H9 (cell line): ENCODE measurements at regions not wholly inside any gene's neighbourhood (a gene's known extent, or its start where the extent isn't known, plus 50 kb on each side); places are given as distances from the start of the nearest gene placed in this dataset.

Source experiments
- DNase-seq: peaks from one replicate; pipeline ENCODE4 v3.0.0-alpha.2; 2017
- H2AFZ ChIP-seq: one replicate; pipeline ENCODE4 v1.6.1; 2013; ENCODE audit warnings: mild to moderate bottlenecking, low read length, control low read depth, moderate library complexity
- H2AK5ac ChIP-seq: 2 replicates; pipeline ENCODE4 v1.6.1; 2013; ENCODE audit warnings: low read length, control low read depth, mixed read lengths; ENCODE audit not compliant: insufficient read length
- H2BK120ac ChIP-seq: one replicate; pipeline ENCODE4 v1.6.1; 2013; ENCODE audit warnings: low read depth, mild to moderate bottlenecking, low read length, control low read depth, inconsistent platforms; ENCODE audit not compliant: poor library complexity, severe bottlenecking
- H2BK12ac ChIP-seq: 2 replicates; pipeline ENCODE4 v1.6.1; 2013; ENCODE audit warnings: low read length, control low read depth, mixed read lengths, low read depth; ENCODE audit not compliant: insufficient read length
- H2BK15ac ChIP-seq: 2 replicates; pipeline ENCODE4 v1.6.1; 2013; ENCODE audit warnings: low read depth, low read length, control low read depth
- H2BK20ac ChIP-seq: one replicate; pipeline ENCODE4 v1.6.1; 2013; ENCODE audit warnings: low read depth, mild to moderate bottlenecking, low read length, control low read depth, inconsistent platforms; ENCODE audit not compliant: poor library complexity, severe bottlenecking
- H2BK5ac ChIP-seq: 2 replicates; pipeline ENCODE4 v1.6.1; 2013; ENCODE audit warnings: low read length, control low read depth, mixed read lengths; ENCODE audit not compliant: insufficient read length
- H3K14ac ChIP-seq: 2 replicates; pipeline ENCODE4 v1.6.1; 2013; ENCODE audit warnings: low read length, control low read depth; ENCODE audit not compliant: insufficient read depth
- H3K18ac ChIP-seq: 2 replicates; pipeline ENCODE4 v1.6.1; 2013; ENCODE audit warnings: low read depth, mild to moderate bottlenecking, mixed read lengths, low read length, control low read depth; ENCODE audit not compliant: insufficient read length
- H3K23ac ChIP-seq: 2 replicates; pipeline ENCODE4 v1.6.1; 2013; ENCODE audit warnings: low read length, control low read depth, mixed read lengths, low read depth; ENCODE audit not compliant: insufficient read length
- H3K23me2 ChIP-seq: 2 replicates; pipeline ENCODE4 v1.6.1; 2013; ENCODE audit warnings: low read depth, mild to moderate bottlenecking, mixed read lengths, low read length, control low read depth; ENCODE audit not compliant: insufficient read length, poor library complexity, severe bottlenecking
- H3K27ac ChIP-seq: 2 replicates; pipeline ENCODE4 v1.5.1; 2013; ENCODE audit warnings: low read length, control low read depth, mixed read lengths, low read depth; ENCODE audit not compliant: insufficient read length
- H3K27me3 ChIP-seq: 2 replicates; pipeline ENCODE4 v1.6.1; 2013; ENCODE audit warnings: low read length, control low read depth, inconsistent platforms; ENCODE audit not compliant: insufficient read depth
- H3K4ac ChIP-seq: 2 replicates; pipeline ENCODE4 v1.6.1; 2013; ENCODE audit warnings: low read depth, mild to moderate bottlenecking, control low read depth, inconsistent platforms, low read length, moderate library complexity
- H3K4me1 ChIP-seq: 2 replicates; pipeline ENCODE4 v1.6.1; 2013; ENCODE audit warnings: low read length, control low read depth, inconsistent platforms; ENCODE audit not compliant: insufficient read depth
- H3K4me2 ChIP-seq: 2 replicates; pipeline ENCODE4 v1.6.1; 2013; ENCODE audit warnings: low read length, control low read depth, mixed read lengths; ENCODE audit not compliant: insufficient read length, insufficient read depth
- H3K56ac ChIP-seq: 2 replicates; pipeline ENCODE4 v1.6.1; 2013; ENCODE audit warnings: low read depth, mild to moderate bottlenecking, mixed read lengths, low read length, control low read depth; ENCODE audit not compliant: insufficient read length
- H3K79me1 ChIP-seq: 2 replicates; pipeline ENCODE4 v1.6.1; 2013; ENCODE audit warnings: low read depth, mild to moderate bottlenecking, moderate library complexity, low read length, control low read depth, inconsistent platforms; ENCODE audit not compliant: insufficient read depth, poor library complexity, severe bottlenecking
- H3K79me2 ChIP-seq: 2 replicates; pipeline ENCODE4 v1.6.1; 2013; ENCODE audit warnings: low read length, control low read depth, inconsistent platforms; ENCODE audit not compliant: insufficient read depth
- H3K9ac ChIP-seq: 2 replicates; pipeline ENCODE4 v1.6.1; 2013; ENCODE audit warnings: low read length, control low read depth, mixed read lengths; ENCODE audit not compliant: insufficient read length; ENCODE audit errors: extremely low read depth
- H3K9me3 ChIP-seq: one replicate; pipeline ENCODE4 v1.6.1; 2013; ENCODE audit warnings: low read depth, low read length, inconsistent platforms; ENCODE audit not compliant: control insufficient read depth
- H3T11ph ChIP-seq: one replicate; pipeline ENCODE4 v1.6.1; 2013; ENCODE audit warnings: mild to moderate bottlenecking, low read length, control low read depth, inconsistent platforms
- H4K20me1 ChIP-seq: one replicate; pipeline ENCODE4 v1.6.1; 2013; ENCODE audit not compliant: control insufficient read depth, insufficient read length, insufficient read depth
- H4K5ac ChIP-seq: 2 replicates; pipeline ENCODE4 v1.6.1; 2013; ENCODE audit warnings: low read depth, mild to moderate bottlenecking, mixed read lengths, low read length, control low read depth; ENCODE audit not compliant: insufficient read length
- H4K8ac ChIP-seq: replicated peaks from 2 replicates; pipeline ENCODE4 v1.6.1; 2013; ENCODE audit warnings: low read length, control low read depth, mixed read lengths, low read depth; ENCODE audit not compliant: insufficient read length
- H4K91ac ChIP-seq: 2 replicates; pipeline ENCODE4 v1.6.1; 2013; ENCODE audit warnings: low read depth, mild to moderate bottlenecking, moderate library complexity, mixed read lengths, low read length, control low read depth; ENCODE audit not compliant: insufficient read length
- H3K27ac Mint-ChIP-seq, 3 experiments: 2 replicates in 2 of 3; 3 replicates in 1 of 3; pipeline ENCODE4 v1.8.0; 2020 to 2021; ENCODE audit warnings: mixed read lengths in 3 of 3, mild to moderate bottlenecking in 1 of 3, moderate library complexity in 1 of 3
- H3K27me3 Mint-ChIP-seq: 2 replicates; pipeline ENCODE4 v1.8.0; 2021; ENCODE audit warnings: low read depth, mild to moderate bottlenecking, moderate library complexity, mixed read lengths
- H3K36me3 Mint-ChIP-seq, 3 experiments: 2 replicates in 2 of 3; 3 replicates in 1 of 3; pipeline ENCODE4 v1.8.0; 2020 to 2021; ENCODE audit warnings: low read depth in 3 of 3, mixed read lengths in 3 of 3; ENCODE audit not compliant: insufficient read depth in 1 of 3
- H3K4me1 Mint-ChIP-seq, 2 experiments: 2 replicates each; pipeline ENCODE4 v1.8.0; 2020; ENCODE audit warnings: mixed read lengths in 2 of 2
- H3K4me3 Mint-ChIP-seq, 2 experiments: 2 replicates in 1 of 2; 3 replicates in 1 of 2; pipeline ENCODE4 v1.8.0; 2020 to 2021; ENCODE audit warnings: mild to moderate bottlenecking in 2 of 2, mixed read lengths in 2 of 2, moderate library complexity in 1 of 2
- H3K9me3 Mint-ChIP-seq, 2 experiments: 2 replicates in 1 of 2; 3 replicates in 1 of 2; pipeline ENCODE4 v1.8.0; 2020; ENCODE audit warnings: mild to moderate bottlenecking in 2 of 2, mixed read lengths in 2 of 2, moderate library complexity in 1 of 2
- CTCF ChIP-seq: fragments of 200-600 bp; sonication (generic); conservative IDR thresholded peaks from 3 replicates; pipeline ENCODE4 v1.8.0; 2021; ENCODE audit warnings: antibody characterized with exemption, mild to moderate bottlenecking
- WGBS: extraction: QIAGEN DNeasy Blood & Tissue Kit; methylation state at CpG from one replicate; pipeline ENCODE4 v1.1.7; 2013; ENCODE audit warnings: missing lambda C conversion rate, low lambda C conversion rate, mixed read lengths; ENCODE audit not compliant: insufficient read length; ENCODE audit errors: extremely low coverage; 5-methylcytosine and 5-hydroxymethylcytosine counted together

- Mint-ChIP-seq H3K4me1 (peaks cover 12 to 15% of the 10 kb centered on the region in 2 experiments), H3K36me3 (no peaks in the 10 kb centered on the region), H3K9me3 (no peaks in the 10 kb centered on the region), H3K4me3 (no peak overlapping the region), H3K27ac (no peak overlapping the region), H3K27me3 (peaks cover 1% of the 10 kb centered on the region)
- Histone ChIP-seq H3K4me1 (no peaks in the 10 kb centered on the region), H3K27me3 (no peaks in the 10 kb centered on the region), H3K9me3 (no peaks in the 10 kb centered on the region), H3K79me2 (no peaks in the 10 kb centered on the region), H3T11ph (no peak overlapping the region), H2BK5ac (no peak overlapping the region), H2BK20ac (no peak overlapping the region), H4K20me1 (no peaks in the 10 kb centered on the region), H3K23ac (no peak overlapping the region), H4K5ac (no peak overlapping the region), H3K79me1 (no peaks in the 10 kb centered on the region), H2AK5ac (no peak overlapping the region), H3K4ac (no peak overlapping the region), H3K14ac (no peak overlapping the region), H3K9ac (no peak overlapping the region), H2AFZ (no peak overlapping the region), H2BK120ac (no peak overlapping the region), H4K8ac (no peak overlapping the region), H3K27ac (no peak overlapping the region), H2BK15ac (no peak overlapping the region), H3K56ac (no peak overlapping the region), H3K18ac (no peak overlapping the region), H3K4me2 (no peak overlapping the region), H2BK12ac (no peak overlapping the region), H3K23me2 (no peaks in the 10 kb centered on the region), H4K91ac (no peak overlapping the region)
- no peak for DNase-seq
- WGBS, result no CpG with 5 or more reads among the region's 1 CpG
- no peak for TF ChIP-seq CTCF
These were observed 109.8 kb upstream of the FAM20A start for GRCh38 chr17:68710976-68711375.
